K562 (cell line): ENCODE measurements at regions not wholly inside any gene's neighbourhood (a gene's known extent, or its start where the extent isn't known, plus 50 kb on each side); places are given as distances from the start of the nearest gene placed in this dataset.

Source experiments
- ARID3A ChIP-seq: IDR thresholded peaks from 2 replicates; pipeline ENCODE4 v1.6.1; 2012; ENCODE audit warnings: low read depth, low read length, improper control_type of control experiment, borderline replicate concordance
- CTCF ChIP-seq, 3 experiments: IDR thresholded peaks in 2 of 3; conservative IDR thresholded peaks in 1 of 3; 2 replicates each; pipeline ENCODE4 v1.5.1; 2011 to 2012; ENCODE audit warnings: low read length in 3 of 3, mild to moderate bottlenecking in 3 of 3, control low read depth in 2 of 3, improper control_type of control experiment in 1 of 3, inconsistent platforms in 1 of 3, low read depth in 1 of 3, mixed read lengths in 1 of 3, moderate library complexity in 1 of 3; ENCODE audit not compliant: insufficient read depth in 2 of 3
- ERF ChIP-seq: fragments of 450-650 bp; formaldehyde crosslinking; IDR thresholded peaks from 2 replicates; pipeline ENCODE4 v1.4.0; 2020; ENCODE audit warnings: mild to moderate bottlenecking, mixed read lengths
- ETV5 ChIP-seq: sonication (generic); formaldehyde crosslinking; IDR thresholded peaks from 2 replicates; pipeline ENCODE4 v1.4.0; 2020; ENCODE audit warnings: low read depth, mild to moderate bottlenecking, missing genetic modification reagents
- FOXP4 ChIP-seq: sonication (generic); formaldehyde crosslinking; IDR thresholded peaks from 2 replicates; pipeline ENCODE4 v1.8.0; 2022; ENCODE audit warnings: mild to moderate bottlenecking, missing genetic modification reagents, borderline replicate concordance
- KDM1A ChIP-seq, 2 experiments: fragments of 450-650 bp; IDR thresholded peaks; 2 replicates each; pipeline ENCODE4 v1.6.1; 2016; ENCODE audit warnings: mild to moderate bottlenecking in 2 of 2
- NR2C2 ChIP-seq, 2 experiments: fragments of 200-800 bp in 1 of 2; sonication (Bioruptor generic) in 1 of 2; sonication (generic) in 1 of 2; formaldehyde crosslinking in 1 of 2; IDR thresholded peaks; 2 replicates each; pipeline versions ENCODE4 v1.6.1 to v1.8.0; 2016 to 2022; ENCODE audit warnings: mild to moderate bottlenecking in 1 of 2, missing compliant biosample characterization in 1 of 2, missing genetic modification characterization in 1 of 2, missing genetic modification reagents in 1 of 2
- RAD21 ChIP-seq, 2 experiments: fragments of 250-450 bp in 1 of 2; fragments of 450-650 bp in 1 of 2; sonication (Bioruptor Pico) in 1 of 2; formaldehyde crosslinking in 1 of 2; IDR thresholded peaks in 1 of 2; conservative IDR thresholded peaks in 1 of 2; 2 replicates each; pipeline versions ENCODE4 v1.4.0 to v1.8.0; 2020 to 2022; ENCODE audit warnings: mild to moderate bottlenecking in 2 of 2, moderate library complexity in 1 of 2
- SMC3 ChIP-seq: conservative IDR thresholded peaks from 2 replicates; pipeline ENCODE4 v1.6.1; 2011; ENCODE audit warnings: low read depth, low read length, improper control_type of control experiment; ENCODE audit not compliant: insufficient read depth
- SRSF9 ChIP-seq: fragments of 200-400 bp; formaldehyde crosslinking; IDR thresholded peaks from 2 replicates; pipeline ENCODE4 v1.6.1; 2017; ENCODE audit warnings: low read depth, low read length, borderline replicate concordance
- TARDBP ChIP-seq: fragments of 450-650 bp; IDR thresholded peaks from 2 replicates; pipeline ENCODE4 v1.6.1; 2016
- TOE1 ChIP-seq, 2 experiments: fragments of 450-650 bp in 1 of 2; sonication (generic) in 1 of 2; formaldehyde crosslinking in 1 of 2; IDR thresholded peaks; 2 replicates each; pipeline versions ENCODE4 v1.7.1 to v1.8.0; 2016 to 2022; ENCODE audit warnings: borderline replicate concordance in 2 of 2, mild to moderate bottlenecking in 2 of 2, antibody characterized with exemption in 1 of 2, inconsistent platforms in 1 of 2, low read depth in 1 of 2, missing genetic modification reagents in 1 of 2, moderate library complexity in 1 of 2
- ZNF644 ChIP-seq: fragments of 200-800 bp; sonication (Bioruptor generic); IDR thresholded peaks from 2 replicates; pipeline ENCODE4 v1.6.1; 2016; ENCODE audit warnings: low read depth, missing genetic modification characterization, missing compliant biosample characterization
- TF ChIP-seq, protein P1 (sequence below): sonication (generic); formaldehyde crosslinking; IDR thresholded peaks from 2 replicates; pipeline ENCODE4 v1.8.1; 2022; ENCODE audit warnings: missing genetic modification reagents

DNA sequence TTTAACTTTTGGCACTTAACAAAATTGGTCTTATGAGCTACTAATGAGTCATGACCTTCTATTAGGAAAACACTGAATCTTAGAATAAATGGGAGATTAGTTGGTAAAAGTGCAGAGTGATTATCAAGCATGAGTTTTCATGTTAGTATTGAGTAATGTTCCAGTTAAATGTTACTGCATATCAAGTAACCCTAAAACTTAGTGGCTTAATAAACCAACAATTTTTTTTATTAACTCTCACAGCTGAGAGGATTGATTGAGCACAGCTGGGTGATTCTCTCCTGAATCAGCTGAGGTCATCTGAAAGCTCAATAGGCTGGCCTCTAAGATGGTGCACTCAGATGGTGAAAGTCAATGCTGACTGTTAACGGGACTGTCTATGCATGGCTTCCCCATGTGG lies 248.6 kb downstream of the BCL11B start:
- no peak for TF ChIP-seq ARID3A
- no peak for TF ChIP-seq TARDBP
- TF ChIP-seq FOXP4, result no peak
- TF ChIP-seq, protein P1, sequence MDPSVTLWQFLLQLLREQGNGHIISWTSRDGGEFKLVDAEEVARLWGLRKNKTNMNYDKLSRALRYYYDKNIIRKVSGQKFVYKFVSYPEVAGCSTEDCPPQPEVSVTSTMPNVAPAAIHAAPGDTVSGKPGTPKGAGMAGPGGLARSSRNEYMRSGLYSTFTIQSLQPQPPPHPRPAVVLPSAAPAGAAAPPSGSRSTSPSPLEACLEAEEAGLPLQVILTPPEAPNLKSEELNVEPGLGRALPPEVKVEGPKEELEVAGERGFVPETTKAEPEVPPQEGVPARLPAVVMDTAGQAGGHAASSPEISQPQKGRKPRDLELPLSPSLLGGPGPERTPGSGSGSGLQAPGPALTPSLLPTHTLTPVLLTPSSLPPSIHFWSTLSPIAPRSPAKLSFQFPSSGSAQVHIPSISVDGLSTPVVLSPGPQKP (CRISPR knock-in tag), result no peak
- TF ChIP-seq RAD21 (CRISPR knock-in tag; conservative IDR thresholded peaks at IDR 0.05 in 1 of 2, IDR thresholded peaks at IDR 0.05 in 1 of 2), result no peak
- TF ChIP-seq SRSF9, result no peak
- TF ChIP-seq NR2C2 (CRISPR knock-in tag; IDR thresholded peaks at IDR 0.05), result no peak
- no peak for TF ChIP-seq NR2C2 (tag; IDR thresholded peaks at IDR 0.05)
- TF ChIP-seq ERF, result no peak
- no peak for TF ChIP-seq CTCF (IDR thresholded peaks at IDR 0.05 in 2 of 3, conservative IDR thresholded peaks at IDR 0.05 in 1 of 3; ENCODE audit: insufficient read depth in 2 of 3, low read depth in 1 of 3, low read length in 3 of 3)
- no peak for TF ChIP-seq KDM1A (IDR thresholded peaks at IDR 0.05)
- TF ChIP-seq ZNF644 (tag), result no peak
- no peak for TF ChIP-seq SMC3
- TF ChIP-seq TOE1 (IDR thresholded peaks at IDR 0.05; ENCODE audit: borderline replicate concordance), result no peak
- TF ChIP-seq TOE1 (CRISPR knock-in tag; IDR thresholded peaks at IDR 0.05; ENCODE audit: borderline replicate concordance, low read depth), result no peak
- TF ChIP-seq ETV5, result no peak
